CD4-positive, alpha-beta memory T cell (primary cell): ENCODE measurements at regions not wholly inside any gene's neighbourhood (a gene's known extent, or its start where the extent isn't known, plus 50 kb on each side); places are given as distances from the start of the nearest gene placed in this dataset.

Experiments used
- CTCF ChIA-PET: fragments of 350-600 bp; sonication (Branson Sonifier 250); formaldehyde crosslinking; loops from one replicate; lab custom pipeline; 2021; ENCODE audit warnings: inconsistent platforms; ENCODE audit not compliant: partially characterized antibody; lab: Charles Lee
- POLR2A ChIA-PET: fragments of 350-600 bp; sonication (Branson Sonifier 250); formaldehyde crosslinking; loops from one replicate; lab custom pipeline; 2021; ENCODE audit not compliant: partially characterized antibody; lab: Charles Lee
- DNase-seq, 5 donors: peaks; one replicate each; pipeline versions ENCODE4 v3.0.0 to v3.0.0-alpha.2; 2020 to 2022; ENCODE audit warnings: mixed read lengths in 1 of 5
- H3K27ac ChIP-seq: one replicate; pipeline ENCODE4 v1.7.0; 2013; ENCODE audit warnings: low read depth, low read length
- H3K27me3 ChIP-seq: 2 replicates; pipeline ENCODE4 v1.7.0; 2013; ENCODE audit warnings: mild to moderate bottlenecking, low read length, moderate library complexity; ENCODE audit not compliant: insufficient read depth
- H3K36me3 ChIP-seq: 2 replicates; pipeline ENCODE4 v1.7.0; 2013; ENCODE audit warnings: mild to moderate bottlenecking, low read length, moderate library complexity; ENCODE audit not compliant: insufficient read depth
- H3K4me1 ChIP-seq: 2 replicates; pipeline ENCODE4 v1.7.0; 2013; ENCODE audit warnings: mild to moderate bottlenecking, low read length, moderate library complexity; ENCODE audit not compliant: insufficient read depth
- H3K4me3 ChIP-seq, 2 donors: one replicate each; pipeline ENCODE4 v1.7.0; 2013; ENCODE audit warnings: low read length in 2 of 2, mild to moderate bottlenecking in 1 of 2
- H3K9me3 ChIP-seq, 2 donors: one replicate each; pipeline ENCODE4 v1.7.0; 2013; ENCODE audit warnings: low read length in 2 of 2, control low read depth in 1 of 2; ENCODE audit not compliant: control insufficient read depth in 1 of 2
- H3K27ac Mint-ChIP-seq, 7 donors: one replicate each; pipeline ENCODE4 v1.8.0; 2020 to 2021; ENCODE audit warnings: mixed read lengths in 7 of 7, mild to moderate bottlenecking in 6 of 7, inconsistent platforms in 3 of 7, moderate library complexity in 3 of 7
- H3K27me3 Mint-ChIP-seq, 2 donors: one replicate each; pipeline ENCODE4 v1.8.0; 2020 to 2021; ENCODE audit warnings: mixed read lengths in 2 of 2
- H3K36me3 Mint-ChIP-seq, 2 donors: one replicate each; pipeline ENCODE4 v1.8.0; 2020 to 2021; ENCODE audit warnings: mixed read lengths in 2 of 2, inconsistent platforms in 1 of 2, mild to moderate bottlenecking in 1 of 2
- H3K4me1 Mint-ChIP-seq, 4 donors: one replicate each; pipeline ENCODE4 v1.8.0; 2020 to 2021; ENCODE audit warnings: mixed read lengths in 4 of 4, mild to moderate bottlenecking in 1 of 4
- H3K4me3 Mint-ChIP-seq, 8 donors: one replicate each; pipeline ENCODE4 v1.8.0; 2020 to 2021; ENCODE audit warnings: mixed read lengths in 8 of 8, mild to moderate bottlenecking in 7 of 8, moderate library complexity in 6 of 8, inconsistent platforms in 3 of 8
- H3K9me3 Mint-ChIP-seq, 8 donors: one replicate each; pipeline ENCODE4 v1.8.0; 2020 to 2021; ENCODE audit warnings: mixed read lengths in 8 of 8, mild to moderate bottlenecking in 5 of 8, inconsistent platforms in 3 of 8, moderate library complexity in 1 of 8
- intact Hi-C: fragments of 100-400 bp; cut with micrococcal nuclease; formaldehyde crosslinking; loops from one replicate; pipeline ENCODE4 v1.15.1; 2023

- no peak for DNase-seq
- intact Hi-C loops: no loop called here
- Mint-ChIP-seq H3K27ac (no peak overlapping the region), H3K9me3 (peaks cover 2 to 26% (median 17%) of the 10 kb centered on the region in 8 donors), H3K4me3 (no peak overlapping the region), H3K36me3 (no peaks in the 10 kb centered on the region), H3K4me1 (no peaks in the 10 kb centered on the region), H3K27me3 (peaks cover 0 to 3% of the 10 kb centered on the region in 2 donors)
- no peaks in the 10 kb centered on the region for H3K36me3 ChIP-seq
- no peaks in the 10 kb centered on the region for H3K27me3 ChIP-seq
- H3K27ac ChIP-seq: no peak overlapping the region
- H3K4me1 ChIP-seq: no peaks in the 10 kb centered on the region
- ChIA-PET CTCF (no interaction called here), POLR2A (no interaction called here)
- H3K4me3 ChIP-seq: no peak overlapping the region
- no peaks in the 10 kb centered on the region for H3K9me3 ChIP-seq
Measured at GRCh38 chr4:25592736-25593135, 62.9 kb upstream of the SLC34A2 start.
